ENCODE measurements at regions not wholly inside any gene's neighbourhood (a gene's known extent, or its start where the extent isn't known, plus 50 kb on each side); places are given as distances from the start of the nearest gene placed in this dataset.

DNA sequence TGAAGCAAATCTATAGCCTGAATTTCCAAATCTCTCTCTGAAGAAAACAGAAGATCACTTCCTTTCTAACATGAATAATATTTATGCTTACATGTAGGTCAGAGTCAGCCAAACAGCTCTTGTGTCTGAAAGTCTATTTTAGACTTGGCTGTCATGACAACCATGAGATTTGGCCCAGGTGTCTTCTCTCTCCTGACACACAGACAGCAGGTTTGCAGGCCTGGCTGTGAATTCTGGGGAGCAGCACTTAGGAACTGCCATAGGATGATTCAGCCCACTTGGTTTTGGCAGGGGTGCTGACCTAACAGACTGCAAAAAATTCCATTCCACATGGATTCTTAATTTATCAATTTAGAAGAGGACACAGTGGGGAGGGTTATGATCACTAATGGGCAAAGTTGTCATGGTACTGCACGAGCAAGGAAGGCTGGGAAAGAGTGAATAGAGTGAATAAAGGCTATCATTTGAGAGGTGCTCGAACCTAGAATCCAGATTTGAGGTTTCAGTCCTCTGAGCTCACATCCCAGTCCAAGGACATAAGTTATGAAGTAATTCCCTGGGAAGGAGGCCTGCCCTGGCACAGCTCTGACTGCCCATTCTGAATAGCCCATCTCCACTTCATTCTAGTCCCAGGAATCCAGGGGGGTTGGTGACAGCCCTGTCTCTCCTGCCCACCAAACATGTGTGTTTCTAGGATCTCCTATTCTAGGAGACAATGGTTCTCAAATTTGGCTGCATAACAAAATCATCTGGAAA, 453.9 kb upstream of the TRIB2 start:
- TF ChIP-seq, protein P1, sequence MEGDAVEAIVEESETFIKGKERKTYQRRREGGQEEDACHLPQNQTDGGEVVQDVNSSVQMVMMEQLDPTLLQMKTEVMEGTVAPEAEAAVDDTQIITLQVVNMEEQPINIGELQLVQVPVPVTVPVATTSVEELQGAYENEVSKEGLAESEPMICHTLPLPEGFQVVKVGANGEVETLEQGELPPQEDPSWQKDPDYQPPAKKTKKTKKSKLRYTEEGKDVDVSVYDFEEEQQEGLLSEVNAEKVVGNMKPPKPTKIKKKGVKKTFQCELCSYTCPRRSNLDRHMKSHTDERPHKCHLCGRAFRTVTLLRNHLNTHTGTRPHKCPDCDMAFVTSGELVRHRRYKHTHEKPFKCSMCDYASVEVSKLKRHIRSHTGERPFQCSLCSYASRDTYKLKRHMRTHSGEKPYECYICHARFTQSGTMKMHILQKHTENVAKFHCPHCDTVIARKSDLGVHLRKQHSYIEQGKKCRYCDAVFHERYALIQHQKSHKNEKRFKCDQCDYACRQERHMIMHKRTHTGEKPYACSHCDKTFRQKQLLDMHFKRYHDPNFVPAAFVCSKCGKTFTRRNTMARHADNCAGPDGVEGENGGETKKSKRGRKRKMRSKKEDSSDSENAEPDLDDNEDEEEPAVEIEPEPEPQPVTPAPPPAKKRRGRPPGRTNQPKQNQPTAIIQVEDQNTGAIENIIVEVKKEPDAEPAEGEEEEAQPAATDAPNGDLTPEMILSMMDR (IDR thresholded peaks at IDR 0.05), result no peak
- TF ChIP-seq POLR2A (IDR thresholded peaks at IDR 0.05), result no peak

Measured in suprapubic skin (tissue), 3 donors.